HG03135 (cell line): ENCODE measurements at regions not wholly inside any gene's neighbourhood (a gene's known extent, or its start where the extent isn't known, plus 50 kb on each side); places are given as distances from the start of the nearest gene placed in this dataset.
"Not testable (repeated sequence)": the region's sequence is repeated elsewhere in the genome, so short reads cannot be mapped to it uniquely, and the experiment has no call there.

Experiments used
- ATAC-seq: cut with Tn5 transposase; IDR thresholded peaks from one replicate; pipeline ENCODE4 v1.9.1; 2021; ENCODE audit warnings: mild to moderate bottlenecking, moderate library complexity; ENCODE audit not compliant: unreplicated experiment

- ATAC-seq: no peak
These were observed 575.4 kb upstream of the GOLIM4 start for GRCh38 chr3:168671091-168671490.

- not testable (repeated sequence) for ATAC-seq
These were observed 565.3 kb upstream of the GOLIM4 start for GRCh38 chr3:168660879-168661657.

GRCh38 chr3:168659015-168659414 is 563.3 kb upstream of the GOLIM4 start:
- no peak for ATAC-seq

GRCh38 chr3:168655611-168656010 is 559.9 kb upstream of the GOLIM4 start:
- no peak for ATAC-seq

- no peak for ATAC-seq
These were observed 559.0 kb upstream of the GOLIM4 start for GRCh38 chr3:168654700-168655099.

- no peak for ATAC-seq
These were observed 557.5 kb upstream of the GOLIM4 start for GRCh38 chr3:168653255-168653654.

GRCh38 chr3:168648321-168648720 is 552.6 kb upstream of the GOLIM4 start:
- no peak for ATAC-seq

GRCh38 chr3:168647582-168647981 is 551.9 kb upstream of the GOLIM4 start:
- no peak for ATAC-seq

- no peak for ATAC-seq
These were observed 549.5 kb upstream of the GOLIM4 start for GRCh38 chr3:168645180-168645579.

- no peak for ATAC-seq
These were observed 532.8 kb upstream of the GOLIM4 start for GRCh38 chr3:168628549-168628948.

GRCh38 chr3:168625477-168625876 is 529.8 kb upstream of the GOLIM4 start:
- ATAC-seq: no peak

GRCh38 chr3:168624892-168625448 is 529.2 kb upstream of the GOLIM4 start:
- ATAC-seq: no peak

- no peak for ATAC-seq
These were observed 528.5 kb upstream of the GOLIM4 start for GRCh38 chr3:168624195-168624594.

GRCh38 chr3:168622795-168623194 is 527.1 kb upstream of the GOLIM4 start:
- ATAC-seq: no peak

- ATAC-seq: no peak
These were observed 525.1 kb upstream of the GOLIM4 start for GRCh38 chr3:168620854-168621253.

- ATAC-seq: no peak
These were observed 523.2 kb upstream of the GOLIM4 start for GRCh38 chr3:168618827-168619470.

GRCh38 chr3:168617658-168618057 is 521.9 kb upstream of the GOLIM4 start:
- ATAC-seq: no peak

- ATAC-seq: no peak
These were observed 521.2 kb upstream of the GOLIM4 start for GRCh38 chr3:168616915-168617314.

GRCh38 chr3:168615493-168616020 is 519.8 kb upstream of the GOLIM4 start:
- no peak for ATAC-seq

- ATAC-seq: no peak
These were observed 517.4 kb upstream of the GOLIM4 start for GRCh38 chr3:168613151-168613550.

GRCh38 chr3:168612671-168613070 is 516.9 kb upstream of the GOLIM4 start:
- no peak for ATAC-seq

- no peak for ATAC-seq
These were observed 516.1 kb upstream of the GOLIM4 start for GRCh38 chr3:168611826-168612225.
